GM12878 (cell line): ENCODE measurements at regions not wholly inside any gene's neighbourhood (a gene's known extent, or its start where the extent isn't known, plus 50 kb on each side); places are given as distances from the start of the nearest gene placed in this dataset.

ENCODE experiments used
- CEBPB ChIP-seq, 2 experiments: fragments of 150-350 bp in 1 of 2; IDR thresholded peaks; 2 replicates each; pipeline ENCODE4 v1.6.1; 2012 to 2014; ENCODE audit warnings: low read depth in 2 of 2, low read length in 2 of 2, borderline replicate concordance in 1 of 2, inconsistent platforms in 1 of 2
- CHD1 ChIP-seq: IDR thresholded peaks from 2 replicates; pipeline ENCODE4 v1.6.1; 2012; ENCODE audit warnings: low read depth, low read length, improper control_type of control experiment
- EP300 ChIP-seq, 2 experiments: fragments of 150-350 bp in 1 of 2; IDR thresholded peaks; 2 replicates each; pipeline ENCODE4 v1.6.1; 2011 to 2012; ENCODE audit warnings: low read depth in 2 of 2, low read length in 2 of 2, borderline replicate concordance in 1 of 2, improper control_type of control experiment in 1 of 2, inconsistent platforms in 1 of 2; ENCODE audit not compliant: control insufficient read depth in 1 of 2
- FOS ChIP-seq: IDR thresholded peaks from 3 replicates; pipeline ENCODE4 v1.6.1; 2011; ENCODE audit warnings: borderline replicate concordance; ENCODE audit not compliant: insufficient read length; ENCODE audit errors: extremely low read depth
- JUND ChIP-seq: IDR thresholded peaks from 2 replicates; pipeline ENCODE4 v1.6.1; 2012; ENCODE audit warnings: low read depth, mild to moderate bottlenecking, low read length, improper control_type of control experiment, moderate library complexity
- MEF2B ChIP-seq: fragments of 450-650 bp; IDR thresholded peaks from 2 replicates; pipeline ENCODE4 v1.6.1; 2018; ENCODE audit warnings: mild to moderate bottlenecking, moderate library complexity; ENCODE audit not compliant: partially characterized antibody, poor library complexity, severe bottlenecking
- NFIC ChIP-seq: IDR thresholded peaks from 2 replicates; pipeline ENCODE4 v1.6.1; 2012; ENCODE audit warnings: low read depth, mild to moderate bottlenecking, inconsistent platforms, low read length, moderate library complexity
- NRF1 ChIP-seq: conservative IDR thresholded peaks from 2 replicates; pipeline ENCODE4 v1.6.1; 2011; ENCODE audit warnings: mild to moderate bottlenecking, low read depth, low read length, improper control_type of control experiment
- POLR2AphosphoS2 ChIP-seq: IDR thresholded peaks from 2 replicates; pipeline ENCODE4 v1.6.1; 2011; ENCODE audit warnings: low read depth, mild to moderate bottlenecking, low read length, improper control_type of control experiment, moderate library complexity
- SREBF2 ChIP-seq: IDR thresholded peaks from 2 replicates; pipeline ENCODE4 v1.6.1; 2012; ENCODE audit warnings: mild to moderate bottlenecking, low read length
- TF ChIP-seq, protein P1 (sequence below): IDR thresholded peaks from 2 replicates; pipeline ENCODE4 v1.6.1; 2011; ENCODE audit warnings: borderline replicate concordance, low read depth, mild to moderate bottlenecking, moderate library complexity, mixed read lengths, low read length; ENCODE audit not compliant: insufficient read depth; ENCODE audit errors: extremely low read length
- TF ChIP-seq, protein P2 (sequence below): fragments of 450-650 bp; IDR thresholded peaks from 2 replicates; pipeline ENCODE4 v1.6.1; 2016; ENCODE audit warnings: mild to moderate bottlenecking
- TF ChIP-seq, protein P3 (sequence below), 3 experiments: IDR thresholded peaks in 2 of 3; conservative IDR thresholded peaks in 1 of 3; 2 replicates each; pipeline ENCODE4 v1.5.1; 2011; ENCODE audit warnings: low read depth in 3 of 3, low read length in 3 of 3, mild to moderate bottlenecking in 3 of 3, control low read depth in 2 of 3, moderate library complexity in 2 of 3, inconsistent platforms in 1 of 3, mixed read lengths in 1 of 3; ENCODE audit not compliant: control insufficient read depth in 2 of 3, insufficient read depth in 1 of 3; ENCODE audit errors: extremely low read depth in 1 of 3

DNA sequence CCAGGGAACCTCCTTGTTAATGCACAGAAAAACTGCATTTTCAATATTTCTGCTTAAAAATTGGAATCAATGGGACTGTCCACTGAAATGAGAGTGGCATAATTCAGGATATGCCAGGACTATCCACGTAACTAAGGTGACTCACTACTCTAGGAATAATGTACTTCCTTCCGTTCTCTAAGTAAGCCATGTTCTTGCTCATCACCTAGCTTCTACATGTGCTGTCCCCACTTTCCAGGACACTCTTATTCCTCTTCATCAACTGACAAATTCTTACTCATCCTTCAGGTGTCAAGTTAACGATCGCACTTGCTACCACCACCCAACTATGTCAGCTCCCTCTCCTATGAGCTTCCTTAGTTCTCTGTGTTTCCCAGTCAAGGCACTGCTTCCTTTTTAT, 342.8 kb upstream of the F9 start:
- TF ChIP-seq EP300 (IDR thresholded peaks at IDR 0.05; ENCODE audit: borderline replicate concordance in 1 of 2, control insufficient read depth in 1 of 2, low read depth in 2 of 2, low read length in 2 of 2) (no peak), JUND (no peak), POLR2AphosphoS2 (no peak), CEBPB (IDR thresholded peaks at IDR 0.05; ENCODE audit: borderline replicate concordance in 1 of 2, low read depth in 2 of 2, low read length in 2 of 2) (no peak), CHD1 (no peak), FOS (no peak), SREBF2 (no peak), NRF1 (no peak), MEF2B (no peak), NFIC (no peak)
- TF ChIP-seq, protein P1, sequence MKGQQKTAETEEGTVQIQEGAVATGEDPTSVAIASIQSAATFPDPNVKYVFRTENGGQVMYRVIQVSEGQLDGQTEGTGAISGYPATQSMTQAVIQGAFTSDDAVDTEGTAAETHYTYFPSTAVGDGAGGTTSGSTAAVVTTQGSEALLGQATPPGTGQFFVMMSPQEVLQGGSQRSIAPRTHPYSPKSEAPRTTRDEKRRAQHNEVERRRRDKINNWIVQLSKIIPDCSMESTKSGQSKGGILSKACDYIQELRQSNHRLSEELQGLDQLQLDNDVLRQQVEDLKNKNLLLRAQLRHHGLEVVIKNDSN, result no peak
- TF ChIP-seq, protein P2, sequence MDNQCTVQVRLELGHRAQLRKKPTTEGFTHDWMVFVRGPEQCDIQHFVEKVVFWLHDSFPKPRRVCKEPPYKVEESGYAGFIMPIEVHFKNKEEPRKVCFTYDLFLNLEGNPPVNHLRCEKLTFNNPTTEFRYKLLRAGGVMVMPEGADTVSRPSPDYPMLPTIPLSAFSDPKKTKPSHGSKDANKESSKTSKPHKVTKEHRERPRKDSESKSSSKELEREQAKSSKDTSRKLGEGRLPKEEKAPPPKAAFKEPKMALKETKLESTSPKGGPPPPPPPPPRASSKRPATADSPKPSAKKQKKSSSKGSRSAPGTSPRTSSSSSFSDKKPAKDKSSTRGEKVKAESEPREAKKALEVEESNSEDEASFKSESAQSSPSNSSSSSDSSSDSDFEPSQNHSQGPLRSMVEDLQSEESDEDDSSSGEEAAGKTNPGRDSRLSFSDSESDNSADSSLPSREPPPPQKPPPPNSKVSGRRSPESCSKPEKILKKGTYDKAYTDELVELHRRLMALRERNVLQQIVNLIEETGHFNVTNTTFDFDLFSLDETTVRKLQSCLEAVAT, result no peak
- TF ChIP-seq, protein P3, sequence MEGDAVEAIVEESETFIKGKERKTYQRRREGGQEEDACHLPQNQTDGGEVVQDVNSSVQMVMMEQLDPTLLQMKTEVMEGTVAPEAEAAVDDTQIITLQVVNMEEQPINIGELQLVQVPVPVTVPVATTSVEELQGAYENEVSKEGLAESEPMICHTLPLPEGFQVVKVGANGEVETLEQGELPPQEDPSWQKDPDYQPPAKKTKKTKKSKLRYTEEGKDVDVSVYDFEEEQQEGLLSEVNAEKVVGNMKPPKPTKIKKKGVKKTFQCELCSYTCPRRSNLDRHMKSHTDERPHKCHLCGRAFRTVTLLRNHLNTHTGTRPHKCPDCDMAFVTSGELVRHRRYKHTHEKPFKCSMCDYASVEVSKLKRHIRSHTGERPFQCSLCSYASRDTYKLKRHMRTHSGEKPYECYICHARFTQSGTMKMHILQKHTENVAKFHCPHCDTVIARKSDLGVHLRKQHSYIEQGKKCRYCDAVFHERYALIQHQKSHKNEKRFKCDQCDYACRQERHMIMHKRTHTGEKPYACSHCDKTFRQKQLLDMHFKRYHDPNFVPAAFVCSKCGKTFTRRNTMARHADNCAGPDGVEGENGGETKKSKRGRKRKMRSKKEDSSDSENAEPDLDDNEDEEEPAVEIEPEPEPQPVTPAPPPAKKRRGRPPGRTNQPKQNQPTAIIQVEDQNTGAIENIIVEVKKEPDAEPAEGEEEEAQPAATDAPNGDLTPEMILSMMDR (IDR thresholded peaks at IDR 0.05 in 2 of 3, conservative IDR thresholded peaks at IDR 0.05 in 1 of 3; ENCODE audit: control insufficient read depth in 2 of 3, extremely low read depth in 1 of 3, insufficient read depth in 1 of 3, low read depth in 3 of 3, low read length in 3 of 3), result no peak
